ENCODE measurements at regions not wholly inside any gene's neighbourhood (a gene's known extent, or its start where the extent isn't known, plus 50 kb on each side); places are given as distances from the start of the nearest gene placed in this dataset.

DNA sequence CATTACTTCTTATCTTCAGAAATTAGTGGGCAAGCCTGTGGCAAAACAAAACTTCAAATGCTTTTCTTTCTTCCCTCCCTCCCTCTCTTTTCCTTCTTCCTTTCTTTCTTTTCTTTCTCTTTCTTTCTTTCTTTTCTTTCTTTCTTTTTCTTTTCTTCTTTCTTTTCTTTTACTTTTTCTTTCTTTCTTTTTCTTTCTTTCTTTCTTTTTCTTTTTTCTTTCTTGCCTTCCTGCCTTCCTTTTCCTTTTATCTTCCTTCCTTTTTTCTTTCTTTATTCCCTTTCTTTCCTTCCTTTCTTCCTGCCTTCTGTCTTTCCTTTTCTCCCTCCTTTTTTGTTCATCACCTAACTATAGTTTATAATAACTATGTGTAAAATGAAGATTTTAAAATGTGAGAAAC lies 295.1 kb downstream of the SMOC2 start:
- DNase-seq, result no peak

DNA sequence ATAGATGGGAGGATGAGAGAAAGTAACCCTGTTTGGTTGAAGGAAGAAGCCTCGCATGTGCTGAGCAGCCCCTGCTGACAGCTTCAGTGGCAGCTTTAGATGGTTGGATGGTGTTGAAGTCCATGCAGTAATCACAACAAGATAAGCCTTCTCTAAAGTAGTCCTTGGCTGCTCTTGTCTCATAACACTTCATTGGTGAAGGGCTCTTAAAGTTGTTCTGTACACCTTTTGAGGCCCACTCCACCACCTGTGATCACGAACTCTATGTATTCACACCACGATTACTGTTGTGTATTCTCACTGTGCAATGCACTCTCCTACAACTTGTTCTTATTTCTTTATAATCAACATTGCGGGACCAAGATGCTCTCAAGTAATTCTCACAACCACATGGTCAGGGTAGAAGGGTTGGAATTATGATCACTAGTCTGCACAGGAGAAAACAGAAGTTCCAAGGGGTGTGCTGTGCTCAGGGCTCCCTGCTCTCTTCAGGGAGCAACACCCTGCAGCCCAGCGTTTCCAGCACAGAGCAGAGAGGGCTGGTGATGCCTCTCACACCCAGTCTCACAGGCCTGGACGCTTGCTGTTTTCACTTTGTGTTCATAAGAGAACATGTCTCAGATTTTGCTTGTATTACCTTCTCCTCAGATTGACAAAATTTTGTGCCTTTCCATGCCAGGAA lies 294.4 kb downstream of the SMOC2 start:
- no peak for DNase-seq

DNA sequence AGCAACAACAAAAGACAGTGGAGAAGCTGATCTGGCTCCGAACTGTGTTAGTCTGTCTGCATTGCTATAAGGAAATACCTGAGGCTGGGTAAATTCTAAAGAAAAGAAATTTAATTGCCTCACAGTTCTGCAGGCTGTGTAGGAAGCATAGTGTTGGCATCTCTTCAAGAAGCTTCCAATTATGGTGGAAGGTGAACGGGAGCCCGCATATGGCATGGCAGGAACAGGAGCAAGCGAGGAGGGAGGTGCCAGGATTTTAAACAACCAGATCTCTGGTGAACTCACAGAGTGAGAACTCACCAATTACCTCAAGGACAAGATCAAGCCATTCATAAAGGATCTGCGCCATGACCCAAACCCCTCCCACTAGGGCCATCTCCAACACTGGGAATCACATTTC lies 293.5 kb downstream of the SMOC2 start:
- no peak for DNase-seq

DNA sequence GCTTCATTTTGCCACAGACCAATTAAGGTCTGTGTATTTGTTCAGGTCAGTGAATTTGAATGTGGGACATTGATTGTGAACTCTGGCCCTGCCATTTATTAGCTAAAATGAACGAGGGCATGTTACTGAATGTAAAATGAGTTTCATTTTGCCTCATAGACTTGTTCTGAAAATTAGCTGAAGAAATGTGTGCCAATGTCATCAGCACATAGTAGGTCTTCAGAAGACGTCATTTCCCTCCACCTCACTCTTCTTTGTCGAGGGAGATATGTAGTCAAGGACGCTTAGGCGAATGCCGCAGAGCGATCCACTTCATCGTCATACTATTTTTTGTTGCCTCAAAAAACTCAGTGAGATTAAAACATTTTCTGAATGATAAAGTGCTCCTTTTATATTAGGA lies 291.7 kb downstream of the SMOC2 start:
- no peak for DNase-seq

DNA sequence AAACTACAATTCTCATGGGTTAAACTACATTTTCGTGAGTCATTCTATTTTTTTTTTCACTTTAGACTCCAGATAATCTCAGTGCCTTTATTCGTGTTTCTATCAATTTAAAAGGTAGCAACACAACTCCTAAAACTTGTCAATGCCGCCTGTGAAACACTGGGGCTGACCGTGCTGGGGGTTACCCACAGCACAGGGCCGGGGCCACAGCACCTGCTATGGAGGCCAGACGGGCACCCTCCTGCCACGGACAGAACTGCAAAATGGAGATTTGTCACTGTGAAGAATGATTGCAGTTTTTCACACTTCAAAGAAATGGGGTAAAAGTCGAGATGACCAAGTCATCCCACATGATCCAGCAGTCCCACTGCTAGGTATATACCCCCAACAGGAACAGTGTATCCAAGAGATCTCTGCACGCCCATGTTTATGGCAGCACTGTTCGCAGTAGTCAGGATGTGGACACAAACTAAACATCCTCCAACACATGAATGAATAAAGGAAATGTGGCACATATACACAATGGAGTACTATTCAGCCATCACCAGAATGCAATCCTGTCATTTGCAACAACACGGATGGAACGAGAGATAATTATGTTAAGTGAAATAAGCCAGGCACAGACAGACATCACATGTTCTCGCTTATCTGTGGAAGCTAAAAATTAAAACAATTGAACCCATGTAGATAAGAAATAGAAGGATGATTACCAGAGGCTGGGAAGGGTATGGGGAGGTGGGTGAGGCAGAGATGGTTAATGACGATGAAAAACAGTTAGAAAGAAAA lies 290.1 kb downstream of the SMOC2 start:
- DNase-seq, result no peak

DNA sequence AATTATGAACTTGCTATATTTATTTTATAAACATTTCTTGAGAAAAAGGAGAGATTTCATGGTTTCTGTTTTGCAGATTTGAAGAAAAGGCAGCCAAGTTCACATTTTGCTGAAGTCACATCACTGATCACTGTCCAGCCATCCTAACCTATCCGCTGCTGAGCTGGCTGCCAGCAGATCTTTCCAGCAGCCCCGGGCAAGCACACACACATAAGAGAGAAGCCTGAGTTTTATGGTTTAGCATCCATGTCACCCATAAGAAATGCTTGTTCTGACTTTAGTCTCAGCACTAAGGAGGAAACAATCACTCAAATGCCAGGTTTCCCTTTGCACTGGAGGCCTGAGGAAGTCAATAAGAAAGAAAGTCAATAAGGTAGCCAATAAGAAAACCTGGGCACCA lies 287.1 kb downstream of the SMOC2 start:
- DNase-seq, result no peak

DNA sequence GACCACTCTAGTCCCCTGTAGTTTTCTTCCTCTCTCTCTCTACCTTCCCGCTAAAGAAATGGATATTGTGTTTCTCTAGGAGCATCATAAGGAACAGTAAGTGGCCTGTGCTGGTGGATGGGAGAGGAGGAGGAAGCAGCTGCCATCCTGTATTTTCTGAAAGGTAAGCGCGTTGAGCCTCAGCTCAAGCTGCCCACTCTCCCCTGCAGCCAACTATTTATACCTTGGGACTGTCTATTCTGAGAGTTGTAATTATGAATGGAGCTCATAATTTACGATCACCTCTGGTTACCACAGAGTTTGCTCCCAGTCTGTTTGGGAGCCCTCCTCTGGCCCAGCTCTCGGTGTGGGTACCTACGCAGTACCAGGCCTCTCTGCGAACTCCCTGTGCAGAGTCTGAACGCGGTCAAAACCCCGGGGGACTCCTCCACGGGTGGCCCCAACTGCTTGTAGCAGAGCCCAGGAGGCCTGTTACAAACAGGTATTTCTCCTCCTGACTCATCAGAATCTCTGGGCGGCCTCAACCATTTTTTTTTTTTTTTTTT lies 285.4 kb downstream of the SMOC2 start:
- no peak for DNase-seq

DNA sequence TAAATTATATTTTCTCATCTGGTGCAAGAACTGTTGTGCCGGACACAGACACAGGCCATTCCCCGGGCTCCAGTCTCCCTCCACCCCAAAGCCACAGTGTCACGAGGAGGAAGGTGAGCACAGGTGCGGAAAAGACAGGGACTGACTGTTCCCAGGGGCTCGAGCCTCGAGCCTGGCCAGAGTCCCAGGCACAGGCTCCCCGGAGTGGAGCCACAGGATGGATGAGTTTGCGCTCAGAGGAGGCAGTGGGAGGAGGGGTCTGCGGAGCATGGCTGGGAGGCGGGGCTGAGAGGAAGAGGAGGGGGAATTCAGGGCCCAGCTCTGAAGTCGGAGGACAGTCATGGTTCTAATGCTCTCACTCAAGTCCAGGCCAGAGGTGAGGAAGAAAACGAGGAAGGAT lies 284.8 kb downstream of the SMOC2 start:
- no peak for DNase-seq

DNA sequence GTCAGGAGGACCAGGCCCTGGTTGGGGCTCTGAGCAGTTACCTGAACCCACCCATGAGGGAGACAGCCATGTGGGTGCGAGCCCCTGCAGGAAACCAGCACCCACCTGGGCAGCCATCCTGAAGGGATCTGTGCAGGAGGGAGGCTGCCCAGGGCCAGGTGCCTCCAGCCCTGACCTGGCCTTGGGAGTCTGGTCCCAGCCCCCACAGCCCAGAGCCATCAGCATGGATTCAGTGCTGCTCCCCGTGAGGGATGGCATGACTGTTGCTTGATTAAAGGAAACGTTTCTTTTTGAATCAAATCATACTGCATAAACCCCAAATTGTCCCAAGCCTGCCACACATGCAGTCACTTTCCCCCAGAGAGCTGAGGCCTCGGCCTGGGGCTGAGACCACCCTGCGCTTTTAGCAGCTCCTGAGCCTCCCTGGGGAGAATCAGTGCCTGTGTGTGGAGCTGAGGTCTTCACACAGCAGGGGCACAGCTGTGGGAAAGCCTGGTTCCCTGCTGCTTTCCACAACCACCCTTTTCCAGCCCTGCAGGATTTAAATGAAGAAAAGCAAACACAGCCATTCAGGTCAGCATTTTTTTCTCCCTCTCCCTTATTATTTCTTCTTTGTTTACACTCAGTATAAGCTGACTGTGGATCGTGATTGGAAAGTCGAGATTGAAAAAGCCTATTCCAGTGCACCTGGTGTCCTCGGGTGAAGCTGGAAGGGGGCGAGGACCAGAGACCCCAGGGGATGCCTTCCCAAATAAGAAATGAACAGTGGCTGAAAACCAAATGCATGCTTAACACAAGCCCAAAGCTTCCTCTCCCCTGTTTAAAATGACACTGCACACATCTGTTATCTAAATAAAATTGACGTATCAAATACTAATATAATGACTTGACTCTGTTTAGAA lies 283.9 kb downstream of the SMOC2 start:
- DNase-seq, result no peak

DNA sequence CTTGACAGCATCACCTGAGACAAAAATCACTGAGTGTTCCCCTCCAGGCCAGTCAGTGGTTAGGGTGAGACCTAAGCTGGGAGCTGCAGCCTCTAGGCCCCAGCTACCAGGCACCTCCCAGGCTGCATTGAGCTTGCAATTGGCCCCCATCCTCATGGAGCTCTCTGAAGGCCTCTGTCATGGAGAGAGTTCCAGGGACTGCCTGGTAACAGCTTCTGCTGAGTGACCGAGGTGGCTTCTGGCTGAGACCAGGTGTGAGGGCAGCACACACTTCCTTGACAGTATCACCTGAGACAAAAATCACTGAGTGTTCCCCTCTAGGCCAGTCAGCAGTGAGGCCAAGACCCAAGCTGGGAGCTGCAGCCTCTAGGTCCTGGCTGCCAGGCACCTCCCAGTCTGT lies 283.0 kb downstream of the SMOC2 start:
- no peak for DNase-seq

DNA sequence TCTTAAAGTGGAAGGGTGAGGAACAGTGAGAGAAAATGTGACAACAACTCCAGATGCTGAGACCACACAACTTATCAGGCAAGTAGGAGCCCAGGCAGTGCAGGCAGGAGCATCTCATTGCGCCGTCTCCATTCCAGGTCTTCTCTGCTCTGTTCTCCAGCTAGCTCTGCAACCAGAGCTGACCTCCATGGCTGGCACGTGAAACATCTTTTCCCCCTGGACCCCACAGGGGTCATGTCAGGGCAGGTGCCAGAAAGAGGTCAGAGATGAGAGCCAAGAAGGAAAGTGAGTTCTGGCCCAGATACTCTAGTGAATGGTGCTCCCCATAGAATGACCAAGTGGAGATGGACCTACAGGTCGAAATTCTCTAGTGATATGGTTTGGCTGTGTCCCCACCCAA lies 281.4 kb downstream of the SMOC2 start:
- no peak for DNase-seq

DNA sequence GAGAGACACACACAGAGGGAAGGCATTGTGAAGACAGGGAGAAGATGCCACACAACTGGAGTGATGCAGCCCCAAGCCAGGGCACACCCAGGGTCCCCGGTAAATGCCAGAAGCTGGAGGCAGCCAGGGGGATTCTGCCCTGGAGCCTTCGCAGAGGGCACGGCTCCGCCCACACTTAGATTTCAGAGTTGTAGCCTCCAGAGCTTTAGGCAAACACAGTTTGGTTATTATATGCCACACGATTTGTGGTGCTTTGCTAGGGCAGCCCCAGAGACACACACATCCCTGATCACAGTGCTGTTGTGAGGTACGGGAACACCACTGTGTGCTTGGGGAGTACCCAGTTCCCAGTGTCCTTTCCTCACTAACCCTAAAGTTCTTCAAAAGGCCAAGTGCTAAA lies 280.6 kb downstream of the SMOC2 start:
- no peak for DNase-seq

DNA sequence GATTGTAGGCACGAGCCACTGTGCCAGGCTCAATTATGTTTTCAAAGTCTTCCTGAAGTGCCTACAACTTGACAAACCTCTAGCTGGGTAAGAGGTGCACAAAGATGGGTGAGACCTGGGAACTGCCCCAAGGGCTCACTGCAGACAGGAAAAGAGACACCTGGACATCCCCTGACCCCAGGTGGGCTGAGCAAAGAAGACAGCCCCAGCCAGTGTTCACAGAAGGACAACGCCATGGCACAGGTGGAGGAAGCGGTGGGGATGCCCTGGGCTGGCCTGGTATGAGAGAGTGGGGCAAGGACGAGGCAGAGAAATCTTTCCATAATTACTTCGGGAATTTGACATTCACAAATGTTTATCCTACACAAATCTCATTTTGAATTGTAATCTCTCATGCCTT lies 278.9 kb downstream of the SMOC2 start:
- no peak for DNase-seq

DNA sequence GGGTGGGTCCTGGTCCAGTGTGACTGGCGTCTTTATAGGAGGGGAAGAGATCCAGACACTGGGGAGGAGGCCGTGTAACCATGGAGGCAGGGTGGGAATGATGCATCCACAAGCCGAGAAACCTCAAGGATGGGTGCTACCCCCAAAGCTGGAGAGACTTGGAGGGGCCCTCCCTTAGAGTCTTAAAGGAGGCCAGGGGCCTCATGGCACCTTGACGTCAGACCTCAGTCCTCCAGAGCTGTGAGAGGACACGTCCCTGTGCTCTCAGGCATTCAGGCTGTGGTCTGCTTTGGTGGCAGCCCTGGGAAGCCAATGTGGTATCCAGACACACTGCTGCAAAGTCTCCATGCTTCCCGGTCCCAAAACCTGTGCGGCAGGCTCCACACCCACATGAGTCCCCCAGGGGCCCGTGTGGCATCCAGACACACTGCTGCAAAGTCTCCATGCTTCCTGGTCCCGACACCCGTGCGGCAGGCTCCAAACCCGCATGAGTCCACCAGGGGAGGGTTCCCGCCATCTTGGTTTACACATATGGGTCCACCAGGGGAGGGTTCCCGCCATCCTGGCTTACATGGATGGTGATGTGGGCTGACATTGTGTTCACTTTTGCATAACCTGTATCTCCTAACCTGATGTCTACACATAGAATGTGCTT lies 278.0 kb downstream of the SMOC2 start:
- no peak for DNase-seq

Measured in stimulated activated CD4-positive, alpha-beta T cell treated with anti-CD3 and anti-CD28 coated beads, Interleukin-2, amount 100 ng/mL, for 48 hours (primary cell).